GM23338 (cell line): ENCODE measurements at regions not wholly inside any gene's neighbourhood (a gene's known extent, or its start where the extent isn't known, plus 50 kb on each side); places are given as distances from the start of the nearest gene placed in this dataset.

Experiments
- ATAC-seq: fragments of 200-7000 bp; cut with Tn5 transposase; 3 replicates; pipeline ENCODE4 v1.9.1; 2020
- DNase-seq: peaks from one replicate; pipeline ENCODE4 v3.0.0-alpha.2; 2015; ENCODE audit warnings: low spot score
- H2AFZ ChIP-seq: fragments of 200-600 bp; sonication (generic); 2 replicates; pipeline ENCODE4 v1.8.0; 2016; ENCODE audit warnings: antibody characterized with exemption, mild to moderate bottlenecking, moderate library complexity
- H3F3A ChIP-seq: fragments of 200-600 bp; sonication (generic); replicated peaks from 2 replicates; pipeline ENCODE4 v1.8.0; 2017; ENCODE audit warnings: antibody characterized with exemption, mixed run types, low read depth
- H3K27ac ChIP-seq: fragments of 200-600 bp; sonication (generic); 2 replicates; pipeline ENCODE4 v1.6.1; 2016; ENCODE audit warnings: low read depth
- H3K27me3 ChIP-seq: fragments of 200-600 bp; sonication (generic); 2 replicates; pipeline ENCODE4 v1.8.0; 2016; ENCODE audit warnings: mild to moderate bottlenecking, mixed run types, moderate library complexity; ENCODE audit not compliant: insufficient read depth
- H3K36me3 ChIP-seq: fragments of 200-600 bp; sonication (generic); 2 replicates; pipeline ENCODE4 v1.8.0; 2016; ENCODE audit warnings: mild to moderate bottlenecking; ENCODE audit not compliant: insufficient read depth
- H3K4me1 ChIP-seq: fragments of 200-600 bp; sonication (generic); 2 replicates; pipeline ENCODE4 v1.8.0; 2016; ENCODE audit warnings: mild to moderate bottlenecking, moderate library complexity; ENCODE audit not compliant: insufficient read depth
- H3K4me2 ChIP-seq: fragments of 200-600 bp; sonication (generic); 2 replicates; pipeline ENCODE4 v1.7.1; 2017; ENCODE audit warnings: mixed run types
- H3K4me3 ChIP-seq: fragments of 200-600 bp; sonication (generic); 2 replicates; pipeline ENCODE4 v1.6.1; 2016; ENCODE audit warnings: mixed run types
- H3K79me2 ChIP-seq: fragments of 200-600 bp; sonication (generic); replicated peaks from 2 replicates; pipeline ENCODE4 v1.8.0; 2017; ENCODE audit warnings: mild to moderate bottlenecking; ENCODE audit not compliant: insufficient read depth
- H3K9me2 ChIP-seq: fragments of 200-600 bp; sonication (generic); 2 replicates; pipeline ENCODE4 v1.8.0; 2017; ENCODE audit not compliant: insufficient read depth
- H4K20me1 ChIP-seq: fragments of 200-600 bp; sonication (generic); replicated peaks from 2 replicates; pipeline ENCODE4 v1.8.0; 2017; ENCODE audit warnings: mild to moderate bottlenecking; ENCODE audit not compliant: insufficient read depth
- H3K27ac Mint-ChIP-seq: 2 replicates; pipeline ENCODE4 v1.8.0; 2020; ENCODE audit warnings: inconsistent platforms, mild to moderate bottlenecking, moderate library complexity, mixed read lengths
- H3K27me3 Mint-ChIP-seq: 3 replicates; pipeline ENCODE4 v1.8.0; 2022; ENCODE audit warnings: low read depth, mild to moderate bottlenecking, moderate library complexity, mixed read lengths, inconsistent platforms; ENCODE audit not compliant: insufficient read depth, poor library complexity
- H3K36me3 Mint-ChIP-seq: 3 replicates; pipeline ENCODE4 v1.8.0; 2021; ENCODE audit warnings: low read depth, mild to moderate bottlenecking, inconsistent platforms, moderate library complexity, mixed read lengths
- H3K4me1 Mint-ChIP-seq: 3 replicates; pipeline ENCODE4 v1.8.0; 2020; ENCODE audit warnings: mild to moderate bottlenecking, inconsistent platforms, mixed read lengths
- H3K4me3 Mint-ChIP-seq: 3 replicates; pipeline ENCODE4 v1.8.0; 2021; ENCODE audit warnings: moderate library complexity, mild to moderate bottlenecking, inconsistent platforms, mixed read lengths
- H3K9me3 Mint-ChIP-seq: 3 replicates; pipeline ENCODE4 v1.8.0; 2020; ENCODE audit warnings: moderate library complexity, mild to moderate bottlenecking, inconsistent platforms, mixed read lengths
- CREB1 ChIP-seq: fragments of 250-450 bp; sonication (Bioruptor Pico); IDR thresholded peaks from 2 replicates; pipeline ENCODE4 v1.5.0; 2020; ENCODE audit warnings: low read depth, mild to moderate bottlenecking, moderate library complexity
- CTCF ChIP-seq, 2 experiments: fragments of 200-600 bp in 1 of 2; sonication (generic) in 1 of 2; conservative IDR thresholded peaks; 2 replicates each; pipeline versions ENCODE4 v1.5.1 to v1.6.1; 2016 to 2017; ENCODE audit warnings: antibody characterized with exemption in 2 of 2, low read depth in 2 of 2, mild to moderate bottlenecking in 2 of 2, moderate library complexity in 1 of 2
- EZH2 ChIP-seq: fragments of 200-600 bp; sonication (generic); IDR thresholded peaks from one replicate; pipeline ENCODE4 v1.8.0; 2017; ENCODE audit warnings: antibody characterized with exemption, mild to moderate bottlenecking, low read depth; ENCODE audit not compliant: unreplicated experiment
- EZH2phosphoT487 ChIP-seq: fragments of 200-600 bp; sonication (generic); IDR thresholded peaks from one replicate; pipeline ENCODE4 v1.8.1; 2018; ENCODE audit warnings: antibody characterized with exemption; ENCODE audit not compliant: unreplicated experiment
- JUNB ChIP-seq: IDR thresholded peaks from one replicate; pipeline ENCODE4 v1.6.1; 2016; ENCODE audit warnings: antibody characterized with exemption; ENCODE audit not compliant: unreplicated experiment
- NANOG ChIP-seq: IDR thresholded peaks from 2 replicates; pipeline ENCODE4 v1.6.1; 2016; ENCODE audit warnings: antibody characterized with exemption, borderline replicate concordance
- POLR2AphosphoS5 ChIP-seq: IDR thresholded peaks from 2 replicates; pipeline ENCODE4 v1.6.1; 2016; ENCODE audit warnings: antibody characterized with exemption, low read depth
- REST ChIP-seq: IDR thresholded peaks from one replicate; pipeline ENCODE4 v1.6.1; 2018; ENCODE audit warnings: antibody characterized with exemption; ENCODE audit not compliant: unreplicated experiment
- STAT1 ChIP-seq: IDR thresholded peaks from one replicate; pipeline ENCODE4 v1.6.1; 2016; ENCODE audit warnings: antibody characterized with exemption; ENCODE audit not compliant: unreplicated experiment
- ZNF114 ChIP-seq: fragments of 250-450 bp; sonication (Bioruptor Pico); IDR thresholded peaks from 2 replicates; pipeline ENCODE4 v1.5.0; 2020; ENCODE audit warnings: mild to moderate bottlenecking, moderate library complexity
- ZNF331 ChIP-seq: fragments of 250-450 bp; sonication (Bioruptor Pico); IDR thresholded peaks from 2 replicates; pipeline ENCODE4 v1.5.0; 2020; ENCODE audit warnings: low read depth, mild to moderate bottlenecking, moderate library complexity
- TF ChIP-seq, protein P1 (sequence below): fragments of 250-450 bp; sonication (Bioruptor Pico); IDR thresholded peaks from 2 replicates; pipeline ENCODE4 v1.5.0; 2020; ENCODE audit warnings: mild to moderate bottlenecking, moderate library complexity
- TF ChIP-seq, protein P2 (sequence below): IDR thresholded peaks from 2 replicates; pipeline ENCODE4 v1.6.1; 2016; ENCODE audit warnings: antibody characterized with exemption

DNA sequence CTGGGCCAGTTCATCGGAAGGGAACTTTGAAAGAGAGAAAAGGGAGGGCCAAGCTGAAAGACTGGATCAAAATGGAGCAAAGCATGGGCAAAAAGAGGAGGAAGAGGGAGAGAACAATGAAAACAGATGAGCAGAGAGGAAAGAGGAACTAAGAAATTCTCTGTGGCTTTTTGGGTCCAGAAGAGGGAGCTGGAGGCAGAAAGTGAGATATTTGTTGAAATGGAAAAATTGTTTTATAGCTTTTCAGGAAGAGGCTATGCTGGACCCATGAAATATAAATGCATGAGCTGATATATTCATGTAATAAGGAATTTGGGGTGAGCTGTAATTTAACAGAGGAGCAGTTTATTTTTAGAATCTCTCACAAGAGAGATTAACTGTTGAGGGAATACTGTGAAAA lies 457.3 kb downstream of the DMAC1 start:
- H3K4me1 ChIP-seq: no peaks in the 10 kb centered on the region; the same call in 1 of the 2 replicates
- no peak overlapping the region for H3K4me3 Mint-ChIP-seq
- no peak overlapping the region for H3K4me3 ChIP-seq
- no peak overlapping the region for H3K4me2 ChIP-seq
- no peaks in the 10 kb centered on the region for H3K27me3 Mint-ChIP-seq
- no peak for ATAC-seq
- no peaks in the 10 kb centered on the region for H3K36me3 Mint-ChIP-seq
- DNase-seq: peak; percentile 11
- no peak overlapping the region for H3K27ac ChIP-seq
- TF ChIP-seq CTCF (conservative IDR thresholded peaks at IDR 0.05; ENCODE audit: low read depth in 2 of 2) (no peak; a peak in 1 of 4 replicates), REST (no peak), POLR2AphosphoS5 (no peak), CREB1 (CRISPR knock-in tag) (no peak), EZH2 (no peak), STAT1 (no peak), JUNB (no peak), EZH2phosphoT487 (no peak), NANOG (no peak), ZNF114 (CRISPR knock-in tag) (no peak), ZNF331 (CRISPR knock-in tag) (no peak)
- TF ChIP-seq, protein P1, sequence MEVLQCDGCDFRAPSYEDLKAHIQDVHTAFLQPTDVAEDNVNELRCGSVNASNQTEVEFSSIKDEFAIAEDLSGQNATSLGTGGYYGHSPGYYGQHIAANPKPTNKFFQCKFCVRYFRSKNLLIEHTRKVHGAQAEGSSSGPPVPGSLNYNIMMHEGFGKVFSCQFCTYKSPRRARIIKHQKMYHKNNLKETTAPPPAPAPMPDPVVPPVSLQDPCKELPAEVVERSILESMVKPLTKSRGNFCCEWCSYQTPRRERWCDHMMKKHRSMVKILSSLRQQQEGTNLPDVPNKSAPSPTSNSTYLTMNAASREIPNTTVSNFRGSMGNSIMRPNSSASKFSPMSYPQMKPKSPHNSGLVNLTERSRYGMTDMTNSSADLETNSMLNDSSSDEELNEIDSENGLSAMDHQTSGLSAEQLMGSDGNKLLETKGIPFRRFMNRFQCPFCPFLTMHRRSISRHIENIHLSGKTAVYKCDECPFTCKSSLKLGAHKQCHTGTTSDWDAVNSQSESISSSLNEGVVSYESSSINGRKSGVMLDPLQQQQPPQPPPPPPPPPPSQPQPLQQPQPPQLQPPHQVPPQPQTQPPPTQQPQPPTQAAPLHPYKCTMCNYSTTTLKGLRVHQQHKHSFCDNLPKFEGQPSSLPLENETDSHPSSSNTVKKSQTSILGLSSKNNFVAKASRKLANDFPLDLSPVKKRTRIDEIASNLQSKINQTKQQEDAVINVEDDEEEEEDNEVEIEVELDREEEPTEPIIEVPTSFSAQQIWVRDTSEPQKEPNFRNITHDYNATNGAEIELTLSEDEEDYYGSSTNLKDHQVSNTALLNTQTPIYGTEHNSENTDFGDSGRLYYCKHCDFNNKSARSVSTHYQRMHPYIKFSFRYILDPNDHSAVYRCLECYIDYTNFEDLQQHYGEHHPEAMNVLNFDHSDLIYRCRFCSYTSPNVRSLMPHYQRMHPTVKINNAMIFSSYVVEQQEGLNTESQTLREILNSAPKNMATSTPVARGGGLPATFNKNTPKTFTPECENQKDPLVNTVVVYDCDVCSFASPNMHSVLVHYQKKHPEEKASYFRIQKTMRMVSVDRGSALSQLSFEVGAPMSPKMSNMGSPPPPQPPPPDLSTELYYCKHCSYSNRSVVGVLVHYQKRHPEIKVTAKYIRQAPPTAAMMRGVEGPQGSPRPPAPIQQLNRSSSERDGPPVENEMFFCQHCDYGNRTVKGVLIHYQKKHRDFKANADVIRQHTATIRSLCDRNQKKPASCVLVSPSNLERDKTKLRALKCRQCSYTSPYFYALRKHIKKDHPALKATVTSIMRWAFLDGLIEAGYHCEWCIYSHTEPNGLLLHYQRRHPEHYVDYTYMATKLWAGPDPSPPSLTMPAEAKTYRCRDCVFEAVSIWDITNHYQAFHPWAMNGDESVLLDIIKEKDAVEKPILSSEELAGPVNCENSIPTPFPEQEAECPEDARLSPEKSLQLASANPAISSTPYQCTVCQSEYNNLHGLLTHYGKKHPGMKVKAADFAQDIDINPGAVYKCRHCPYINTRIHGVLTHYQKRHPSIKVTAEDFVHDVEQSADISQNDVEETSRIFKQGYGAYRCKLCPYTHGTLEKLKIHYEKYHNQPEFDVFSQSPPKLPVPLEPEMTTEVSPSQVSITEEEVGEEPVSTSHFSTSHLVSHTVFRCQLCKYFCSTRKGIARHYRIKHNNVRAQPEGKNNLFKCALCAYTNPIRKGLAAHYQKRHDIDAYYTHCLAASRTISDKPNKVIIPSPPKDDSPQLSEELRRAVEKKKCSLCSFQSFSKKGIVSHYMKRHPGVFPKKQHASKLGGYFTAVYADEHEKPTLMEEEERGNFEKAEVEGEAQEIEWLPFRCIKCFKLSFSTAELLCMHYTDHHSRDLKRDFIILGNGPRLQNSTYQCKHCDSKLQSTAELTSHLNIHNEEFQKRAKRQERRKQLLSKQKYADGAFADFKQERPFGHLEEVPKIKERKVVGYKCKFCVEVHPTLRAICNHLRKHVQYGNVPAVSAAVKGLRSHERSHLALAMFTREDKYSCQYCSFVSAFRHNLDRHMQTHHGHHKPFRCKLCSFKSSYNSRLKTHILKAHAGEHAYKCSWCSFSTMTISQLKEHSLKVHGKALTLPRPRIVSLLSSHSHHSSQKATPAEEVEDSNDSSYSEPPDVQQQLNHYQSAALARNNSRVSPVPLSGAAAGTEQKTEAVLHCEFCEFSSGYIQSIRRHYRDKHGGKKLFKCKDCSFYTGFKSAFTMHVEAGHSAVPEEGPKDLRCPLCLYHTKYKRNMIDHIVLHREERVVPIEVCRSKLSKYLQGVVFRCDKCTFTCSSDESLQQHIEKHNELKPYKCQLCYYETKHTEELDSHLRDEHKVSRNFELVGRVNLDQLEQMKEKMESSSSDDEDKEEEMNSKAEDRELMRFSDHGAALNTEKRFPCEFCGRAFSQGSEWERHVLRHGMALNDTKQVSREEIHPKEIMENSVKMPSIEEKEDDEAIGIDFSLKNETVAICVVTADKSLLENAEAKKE (CRISPR knock-in tag): no peak
- TF ChIP-seq, protein P2, sequence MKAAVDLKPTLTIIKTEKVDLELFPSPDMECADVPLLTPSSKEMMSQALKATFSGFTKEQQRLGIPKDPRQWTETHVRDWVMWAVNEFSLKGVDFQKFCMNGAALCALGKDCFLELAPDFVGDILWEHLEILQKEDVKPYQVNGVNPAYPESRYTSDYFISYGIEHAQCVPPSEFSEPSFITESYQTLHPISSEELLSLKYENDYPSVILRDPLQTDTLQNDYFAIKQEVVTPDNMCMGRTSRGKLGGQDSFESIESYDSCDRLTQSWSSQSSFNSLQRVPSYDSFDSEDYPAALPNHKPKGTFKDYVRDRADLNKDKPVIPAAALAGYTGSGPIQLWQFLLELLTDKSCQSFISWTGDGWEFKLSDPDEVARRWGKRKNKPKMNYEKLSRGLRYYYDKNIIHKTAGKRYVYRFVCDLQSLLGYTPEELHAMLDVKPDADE: no peak
- H3K79me2 ChIP-seq: no peaks in the 10 kb centered on the region
- H3K27me3 ChIP-seq: no peaks in the 10 kb centered on the region
- no peaks in the 10 kb centered on the region for H3F3A ChIP-seq
- no peaks in the 10 kb centered on the region for H3K9me2 ChIP-seq
- peak overlapping the region; percentile 100 for H2AFZ ChIP-seq
- H3K27ac Mint-ChIP-seq: no peak overlapping the region
- no peaks in the 10 kb centered on the region for H3K36me3 ChIP-seq
- H3K9me3 Mint-ChIP-seq: no peaks in the 10 kb centered on the region
- H3K4me1 Mint-ChIP-seq: no peaks in the 10 kb centered on the region
- H4K20me1 ChIP-seq: no peaks in the 10 kb centered on the region
